HL-60 (cell line): ENCODE measurements at regions not wholly inside any gene's neighbourhood (a gene's known extent, or its start where the extent isn't known, plus 50 kb on each side); places are given as distances from the start of the nearest gene placed in this dataset.

Experiments
- DNase-seq, 2 experiments: peaks; one replicate each; pipeline ENCODE4 v3.0.0-alpha.2; 2010 to 2020; ENCODE audit warnings: low read depth in 1 of 2, low spot score in 1 of 2
- H3K27ac ChIP-seq: fragments of 250-450 bp; sonication (Bioruptor Pico); replicated peaks from 2 replicates; pipeline ENCODE4 v1.5.1; 2020; ENCODE audit warnings: mild to moderate bottlenecking, moderate library complexity
- H3K27me3 ChIP-seq: fragments of 250-450 bp; sonication (Bioruptor Pico); 2 replicates; pipeline ENCODE4 v1.5.1; 2021; ENCODE audit warnings: mild to moderate bottlenecking, moderate library complexity; ENCODE audit not compliant: insufficient read depth, poor library complexity, severe bottlenecking
- H3K4me3 ChIP-seq: replicated peaks from 2 replicates; pipeline ENCODE4 v1.5.1; 2011; ENCODE audit warnings: mild to moderate bottlenecking, control low read depth, low read length; ENCODE audit not compliant: insufficient read depth
- GABPA ChIP-seq: IDR thresholded peaks from 2 replicates; pipeline ENCODE4 v1.6.1; 2012; ENCODE audit warnings: low read depth
- POLR2AphosphoS5 ChIP-seq: IDR thresholded peaks from 2 replicates; pipeline ENCODE4 v1.6.1; 2012; ENCODE audit warnings: low read depth
- SPI1 ChIP-seq: IDR thresholded peaks from 2 replicates; pipeline ENCODE4 v1.6.1; 2012; ENCODE audit warnings: low read depth, mild to moderate bottlenecking, borderline replicate concordance
- TF ChIP-seq, protein P1 (sequence below): IDR thresholded peaks from 2 replicates; pipeline ENCODE4 v1.6.1; 2012; ENCODE audit warnings: low read depth; ENCODE audit not compliant: insufficient replicate concordance
- TF ChIP-seq, protein P2 (sequence below): IDR thresholded peaks from one replicate; pipeline ENCODE4 v1.5.1; 2011; ENCODE audit warnings: low read length, control low read depth, inconsistent platforms; ENCODE audit not compliant: insufficient read depth

DNA sequence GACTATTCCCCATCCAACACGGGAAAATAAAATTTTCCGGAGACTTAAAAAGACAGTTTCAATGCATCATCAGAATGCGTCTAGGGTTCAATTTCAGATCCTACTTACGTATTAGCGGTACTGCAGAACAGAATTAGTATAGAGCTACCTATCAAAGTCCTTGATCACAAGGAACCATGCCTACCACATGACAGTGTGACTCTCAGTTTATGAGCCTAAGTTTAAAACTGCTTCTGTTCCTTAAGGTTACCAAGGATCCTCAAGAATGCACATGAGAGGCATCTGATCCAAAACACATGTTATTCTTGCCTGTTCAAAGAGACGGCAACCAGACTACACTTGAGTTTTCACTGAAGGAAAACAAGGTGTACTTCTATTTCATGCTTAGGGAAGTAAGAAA, 369.7 kb downstream of the EPHA4 start:
- Histone ChIP-seq H3K4me3 (no peak overlapping the region), H3K27me3 (no peaks in the 10 kb centered on the region), H3K27ac (no peak overlapping the region)
- TF ChIP-seq SPI1 = no peak
- TF ChIP-seq, protein P1, sequence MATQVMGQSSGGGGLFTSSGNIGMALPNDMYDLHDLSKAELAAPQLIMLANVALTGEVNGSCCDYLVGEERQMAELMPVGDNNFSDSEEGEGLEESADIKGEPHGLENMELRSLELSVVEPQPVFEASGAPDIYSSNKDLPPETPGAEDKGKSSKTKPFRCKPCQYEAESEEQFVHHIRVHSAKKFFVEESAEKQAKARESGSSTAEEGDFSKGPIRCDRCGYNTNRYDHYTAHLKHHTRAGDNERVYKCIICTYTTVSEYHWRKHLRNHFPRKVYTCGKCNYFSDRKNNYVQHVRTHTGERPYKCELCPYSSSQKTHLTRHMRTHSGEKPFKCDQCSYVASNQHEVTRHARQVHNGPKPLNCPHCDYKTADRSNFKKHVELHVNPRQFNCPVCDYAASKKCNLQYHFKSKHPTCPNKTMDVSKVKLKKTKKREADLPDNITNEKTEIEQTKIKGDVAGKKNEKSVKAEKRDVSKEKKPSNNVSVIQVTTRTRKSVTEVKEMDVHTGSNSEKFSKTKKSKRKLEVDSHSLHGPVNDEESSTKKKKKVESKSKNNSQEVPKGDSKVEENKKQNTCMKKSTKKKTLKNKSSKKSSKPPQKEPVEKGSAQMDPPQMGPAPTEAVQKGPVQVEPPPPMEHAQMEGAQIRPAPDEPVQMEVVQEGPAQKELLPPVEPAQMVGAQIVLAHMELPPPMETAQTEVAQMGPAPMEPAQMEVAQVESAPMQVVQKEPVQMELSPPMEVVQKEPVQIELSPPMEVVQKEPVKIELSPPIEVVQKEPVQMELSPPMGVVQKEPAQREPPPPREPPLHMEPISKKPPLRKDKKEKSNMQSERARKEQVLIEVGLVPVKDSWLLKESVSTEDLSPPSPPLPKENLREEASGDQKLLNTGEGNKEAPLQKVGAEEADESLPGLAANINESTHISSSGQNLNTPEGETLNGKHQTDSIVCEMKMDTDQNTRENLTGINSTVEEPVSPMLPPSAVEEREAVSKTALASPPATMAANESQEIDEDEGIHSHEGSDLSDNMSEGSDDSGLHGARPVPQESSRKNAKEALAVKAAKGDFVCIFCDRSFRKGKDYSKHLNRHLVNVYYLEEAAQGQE = no peak
- TF ChIP-seq GABPA = no peak
- no peak for TF ChIP-seq POLR2AphosphoS5
- TF ChIP-seq, protein P2, sequence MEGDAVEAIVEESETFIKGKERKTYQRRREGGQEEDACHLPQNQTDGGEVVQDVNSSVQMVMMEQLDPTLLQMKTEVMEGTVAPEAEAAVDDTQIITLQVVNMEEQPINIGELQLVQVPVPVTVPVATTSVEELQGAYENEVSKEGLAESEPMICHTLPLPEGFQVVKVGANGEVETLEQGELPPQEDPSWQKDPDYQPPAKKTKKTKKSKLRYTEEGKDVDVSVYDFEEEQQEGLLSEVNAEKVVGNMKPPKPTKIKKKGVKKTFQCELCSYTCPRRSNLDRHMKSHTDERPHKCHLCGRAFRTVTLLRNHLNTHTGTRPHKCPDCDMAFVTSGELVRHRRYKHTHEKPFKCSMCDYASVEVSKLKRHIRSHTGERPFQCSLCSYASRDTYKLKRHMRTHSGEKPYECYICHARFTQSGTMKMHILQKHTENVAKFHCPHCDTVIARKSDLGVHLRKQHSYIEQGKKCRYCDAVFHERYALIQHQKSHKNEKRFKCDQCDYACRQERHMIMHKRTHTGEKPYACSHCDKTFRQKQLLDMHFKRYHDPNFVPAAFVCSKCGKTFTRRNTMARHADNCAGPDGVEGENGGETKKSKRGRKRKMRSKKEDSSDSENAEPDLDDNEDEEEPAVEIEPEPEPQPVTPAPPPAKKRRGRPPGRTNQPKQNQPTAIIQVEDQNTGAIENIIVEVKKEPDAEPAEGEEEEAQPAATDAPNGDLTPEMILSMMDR = no peak
- DNase-seq = no peak

GRCh38 chr2:221203125-221203524, 369.0 kb downstream of the EPHA4 start:
- no peak overlapping the region for H3K4me3 ChIP-seq

DNA sequence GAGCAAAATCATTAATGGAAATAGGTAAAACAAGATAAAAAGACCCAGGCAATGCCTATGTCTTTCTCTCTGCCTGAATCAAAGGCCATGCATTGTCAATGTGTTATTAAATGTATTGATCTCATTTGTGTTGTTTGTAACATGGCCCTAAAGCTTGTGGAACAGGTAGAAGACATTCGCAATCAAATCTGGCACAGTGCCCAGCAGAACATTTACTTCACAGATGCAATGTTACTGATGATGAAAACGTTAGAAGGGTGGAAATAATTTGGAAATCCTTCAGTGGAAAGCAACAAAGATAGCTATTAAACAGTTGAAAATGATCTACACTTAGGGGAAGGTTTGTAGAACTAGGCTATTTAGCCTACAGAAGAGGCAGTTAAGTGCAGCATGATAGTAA, 368.2 kb downstream of the EPHA4 start:
- TF ChIP-seq, protein P1 = no peak
- TF ChIP-seq, protein P2 = no peak
- no peak for TF ChIP-seq GABPA
- TF ChIP-seq SPI1 = no peak
- no peak for TF ChIP-seq POLR2AphosphoS5
- no peaks in the 10 kb centered on the region for H3K27me3 ChIP-seq
- no peak for DNase-seq
- no peak overlapping the region for H3K27ac ChIP-seq
- no peak overlapping the region for H3K4me3 ChIP-seq

More at GRCh38 chr2:221203125-221203524, 369.0 kb downstream of the EPHA4 start:
- DNase-seq = no peak
- H3K27me3 ChIP-seq = no peaks in the 10 kb centered on the region
- TF ChIP-seq GABPA (no peak), POLR2AphosphoS5 (no peak), SPI1 (no peak)
- TF ChIP-seq, protein P2 = no peak
- TF ChIP-seq, protein P1 = no peak
- no peak overlapping the region for H3K27ac ChIP-seq
